HFF-Myc (cell line): ENCODE measurements at regions not wholly inside any gene's neighbourhood (a gene's known extent, or its start where the extent isn't known, plus 50 kb on each side); places are given as distances from the start of the nearest gene placed in this dataset.

Experiments
- DNase-seq: peaks from one replicate; pipeline ENCODE4 v3.0.0-alpha.2; 2011; ENCODE audit warnings: low read depth; ENCODE audit errors: extremely low read depth
- H3K4me3 ChIP-seq: replicated peaks from 2 replicates; pipeline ENCODE4 v1.5.1; 2011; ENCODE audit warnings: low read depth, mild to moderate bottlenecking, control low read depth, low read length
- CTCF ChIP-seq: IDR thresholded peaks from 2 replicates; pipeline ENCODE4 v1.5.1; 2012; ENCODE audit warnings: mild to moderate bottlenecking, low read depth, low read length, control low read depth; ENCODE audit errors: missing control alignments

DNA sequence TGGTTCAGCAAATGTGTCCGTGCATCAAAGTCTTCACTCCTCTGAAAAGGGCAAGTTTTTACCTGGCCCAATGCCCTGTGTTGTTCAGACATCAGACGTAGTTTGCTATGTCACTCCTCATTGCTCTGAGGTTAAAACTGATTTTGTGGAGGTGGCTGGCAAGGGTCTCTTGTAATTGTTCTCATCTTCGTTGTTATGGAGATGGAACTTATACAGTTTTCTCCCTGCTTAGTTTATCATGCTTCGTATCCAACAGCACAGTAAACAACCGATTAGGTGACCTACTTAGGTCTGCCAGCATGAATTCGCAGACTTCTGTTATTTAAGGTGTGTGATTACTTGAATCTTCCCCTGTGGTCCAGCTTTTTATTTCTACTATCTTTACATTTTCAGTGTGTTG is 274.1 kb upstream of the SMIM30 start:
- no peak overlapping the region for H3K4me3 ChIP-seq
- no peak for DNase-seq
- no peak for TF ChIP-seq CTCF

DNA sequence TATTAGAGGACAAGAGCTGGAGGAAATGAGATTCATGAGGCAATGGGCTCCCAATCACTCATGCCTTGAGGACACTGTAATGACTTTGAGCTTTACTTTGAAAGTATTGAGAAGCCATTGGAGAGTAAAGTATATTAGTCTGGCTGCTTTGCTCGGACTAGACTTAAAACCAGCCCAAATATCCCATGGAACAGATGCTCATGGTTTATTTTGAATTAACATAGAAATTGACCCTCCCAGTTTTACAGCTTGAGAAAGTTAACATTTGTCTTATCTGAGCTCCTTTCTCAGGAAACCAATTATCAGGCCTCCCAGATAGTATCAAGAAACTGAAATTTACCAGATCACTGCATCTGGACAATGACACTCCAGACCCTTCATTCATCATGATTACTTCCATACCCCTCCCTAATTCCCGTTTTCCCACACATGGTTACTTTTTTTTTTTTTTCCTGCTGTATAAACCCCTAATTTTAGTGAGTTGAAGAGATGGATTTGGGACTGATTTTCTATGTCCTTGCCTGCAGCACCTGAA is 270.8 kb upstream of the SMIM30 start:
- no peak for TF ChIP-seq CTCF

DNA sequence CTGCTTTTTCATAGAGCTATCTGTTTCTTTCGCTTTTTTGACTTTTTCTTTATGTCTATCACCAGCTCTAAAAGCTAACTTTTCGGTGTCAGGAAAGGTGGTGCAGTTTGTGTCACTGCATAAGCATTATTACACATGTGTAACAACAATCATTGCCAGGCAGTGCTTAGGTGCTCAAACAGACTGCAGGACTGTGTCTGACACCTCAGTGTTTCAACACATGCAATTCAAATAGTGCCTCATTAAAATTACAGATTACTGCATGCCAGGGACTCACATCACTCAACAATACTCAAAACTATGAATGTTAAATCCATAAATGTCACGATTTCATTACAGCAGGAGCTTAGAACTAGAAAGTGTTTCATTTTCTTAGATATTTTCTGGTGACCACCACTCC is 265.3 kb upstream of the SMIM30 start:
- DNase-seq, result no peak
- no peak overlapping the region for H3K4me3 ChIP-seq

More for the DNA sequence above, 270.8 kb upstream of the SMIM30 start:
- DNase-seq, result no peak
- no peak overlapping the region for H3K4me3 ChIP-seq

DNA sequence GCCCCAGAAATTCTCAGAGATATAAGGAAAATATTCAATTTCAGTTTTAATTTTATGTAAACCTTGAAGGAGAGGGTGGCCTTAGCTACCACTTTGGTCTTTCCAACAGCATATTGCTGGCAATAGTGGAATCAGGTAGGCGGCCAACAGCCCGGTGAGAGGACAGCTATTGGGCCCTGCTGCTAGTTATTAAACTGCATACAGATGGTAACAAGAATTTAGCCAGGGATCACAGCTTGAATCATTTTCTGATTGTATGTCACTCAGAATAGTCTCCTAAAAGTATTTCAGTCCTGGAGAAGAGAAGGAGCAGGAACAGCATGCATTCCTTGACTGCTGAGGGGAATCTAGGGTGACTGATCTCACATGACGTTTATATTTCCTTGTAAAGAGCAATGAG is 261.4 kb upstream of the SMIM30 start:
- TF ChIP-seq CTCF, result no peak
- H3K4me3 ChIP-seq, result no peak overlapping the region
- no peak for DNase-seq

More for the DNA sequence above, 265.3 kb upstream of the SMIM30 start:
- TF ChIP-seq CTCF, result no peak

DNA sequence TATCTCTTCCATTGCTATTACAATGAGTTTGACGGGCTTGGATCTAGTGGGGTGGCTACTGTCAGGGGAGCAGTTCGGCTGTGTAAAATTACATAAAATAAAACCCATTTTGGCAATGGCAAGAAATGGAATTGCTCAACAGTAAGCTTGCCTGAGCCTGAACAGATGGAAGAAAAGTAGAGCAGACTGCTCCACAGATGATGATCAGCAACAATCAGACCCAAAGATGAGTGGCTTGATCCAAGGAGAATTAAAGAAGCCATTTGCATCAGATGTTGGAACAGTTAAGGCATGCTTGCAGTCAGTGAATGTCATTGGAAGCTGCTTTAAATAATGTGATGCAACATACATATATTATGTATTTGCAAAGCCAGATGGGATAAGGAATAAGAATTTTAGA is 256.6 kb upstream of the SMIM30 start:
- no peak for DNase-seq
- no peak overlapping the region for H3K4me3 ChIP-seq
- no peak for TF ChIP-seq CTCF

- TF ChIP-seq CTCF, result no peak
- DNase-seq, result no peak
- H3K4me3 ChIP-seq, result no peak overlapping the region
Measured at GRCh38 chr7:113373863-113374262, 255.5 kb upstream of the SMIM30 start.

DNA sequence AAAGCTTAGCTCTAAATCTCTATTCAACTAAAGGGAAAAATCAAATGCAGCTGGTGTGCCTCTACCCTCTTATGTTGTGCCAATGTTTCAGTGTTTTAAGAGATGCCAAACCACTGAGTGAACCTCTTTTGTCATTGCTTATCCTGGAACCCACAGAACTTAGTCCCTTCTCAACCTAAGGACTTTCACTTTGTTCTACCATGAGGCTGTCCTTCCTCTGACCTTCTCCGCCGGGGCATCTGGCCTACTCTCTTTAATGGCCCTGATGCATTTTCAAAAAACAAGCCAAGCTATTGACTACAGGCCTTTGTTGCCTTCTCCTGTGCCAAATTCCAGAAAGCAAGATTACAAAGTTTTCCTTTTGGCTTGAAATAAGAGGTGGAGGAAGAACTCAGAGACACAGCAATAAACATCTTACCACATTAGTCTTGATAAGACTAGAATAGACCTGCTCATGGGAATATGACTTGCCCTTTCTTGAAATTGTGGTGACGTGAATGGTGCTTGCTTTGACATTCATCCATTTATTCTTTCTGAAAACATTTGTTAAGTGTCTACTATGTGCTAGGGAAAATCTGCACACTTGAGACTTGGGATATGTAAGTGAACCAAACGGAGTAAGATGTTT is 253.2 kb upstream of the SMIM30 start:
- no peak overlapping the region for H3K4me3 ChIP-seq
- TF ChIP-seq CTCF, result no peak
- no peak for DNase-seq
